Lung (tissue), 11 donors: ENCODE measurements at regions not wholly inside any gene's neighbourhood (a gene's known extent, or its start where the extent isn't known, plus 50 kb on each side); places are given as distances from the start of the nearest gene placed in this dataset.

Experiments
- ATAC-seq: fragments of 200-7000 bp; cut with Tn5 transposase; one replicate; pipeline ENCODE4 v1.9.1; 2020; ENCODE audit warnings: moderate number of reproducible peaks; ENCODE audit not compliant: insufficient read depth, low FRiP score
- DNase-seq, 3 donors: peaks; one replicate each; pipeline ENCODE4 v3.0.0-alpha.2; 2013 to 2017
- H3K27ac ChIP-seq, 2 donors: one replicate each; pipeline ENCODE4 v1.5.1; 2013; ENCODE audit warnings: mild to moderate bottlenecking in 2 of 2, moderate library complexity in 2 of 2, control low read depth in 1 of 2, inconsistent platforms in 1 of 2, low read depth in 1 of 2, low read length in 1 of 2
- H3K27me3 ChIP-seq, 3 donors: one replicate each; pipeline ENCODE4 v1.5.1; 2013; ENCODE audit warnings: low read length in 2 of 3; ENCODE audit not compliant: control insufficient read depth in 3 of 3, insufficient read depth in 3 of 3
- H3K36me3 ChIP-seq, 4 donors: one replicate each; pipeline ENCODE4 v1.5.1; 2013; ENCODE audit warnings: low read length in 4 of 4, mild to moderate bottlenecking in 1 of 4, moderate library complexity in 1 of 4; ENCODE audit not compliant: control insufficient read depth in 4 of 4, insufficient read depth in 4 of 4
- H3K4me1 ChIP-seq, 5 donors: one replicate each; pipeline ENCODE4 v1.5.1; 2013; ENCODE audit warnings: low read length in 5 of 5, mild to moderate bottlenecking in 2 of 5, moderate library complexity in 1 of 5; ENCODE audit not compliant: control insufficient read depth in 5 of 5, insufficient read depth in 5 of 5
- H3K4me3 ChIP-seq: one replicate; pipeline ENCODE4 v1.5.1; 2013; ENCODE audit warnings: mild to moderate bottlenecking, control low read depth, moderate library complexity
- H3K9ac ChIP-seq, 2 donors: one replicate each; pipeline ENCODE4 v1.5.1; 2013; ENCODE audit warnings: low read length in 2 of 2, control low read depth in 1 of 2; ENCODE audit not compliant: insufficient read depth in 1 of 2
- H3K9me3 ChIP-seq, 4 donors: one replicate each; pipeline ENCODE4 v1.5.1; 2013; ENCODE audit warnings: low read length in 3 of 4, mild to moderate bottlenecking in 1 of 4, moderate library complexity in 1 of 4; ENCODE audit not compliant: control insufficient read depth in 4 of 4, insufficient read depth in 3 of 4
- WGBS, 2 donors: extraction: QIAGEN DNeasy Blood & Tissue Kit; methylation state at CpG; one replicate each; pipeline ENCODE4 v1.1.7; 2013; 5-methylcytosine and 5-hydroxymethylcytosine counted together
- TF ChIP-seq, protein P1 (sequence below): IDR thresholded peaks from 2 replicates; pipeline ENCODE4 v1.5.1; 2012; ENCODE audit warnings: mild to moderate bottlenecking; ENCODE audit errors: control extremely low read depth, extremely low read depth
- donor health status: control.
- donor health status: control.
- donor health status: Bipolar disorder and iron deficiency.
- donor health status: healthy.
- donor health status: DM: yes; HTN: yes; CAD: no.

DNA sequence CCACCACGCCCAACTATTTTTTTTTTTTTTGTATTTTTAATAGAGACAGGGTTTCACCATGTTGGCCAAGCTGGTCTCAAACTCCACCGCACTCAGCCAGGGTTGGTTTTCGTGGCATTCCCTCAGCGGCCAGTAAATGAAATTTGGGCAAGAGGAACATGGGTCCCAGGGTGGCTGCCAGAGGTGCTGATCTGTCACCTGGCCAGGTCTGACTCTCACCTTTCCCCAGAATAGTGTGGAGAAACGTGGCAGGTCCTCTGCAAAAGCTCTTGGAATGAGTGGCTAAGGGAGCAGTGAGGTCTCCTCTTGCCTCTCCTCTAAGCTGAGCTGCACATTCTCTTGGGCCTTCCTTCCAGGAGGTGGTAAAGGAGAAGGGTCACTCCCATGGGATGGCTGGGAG is 170.1 kb downstream of the IRX2 start:
- ATAC-seq: no peak
- Histone ChIP-seq H3K36me3 (no peaks in the 10 kb centered on the region), H3K9ac (no peak overlapping the region), H3K9me3 (no peaks in the 10 kb centered on the region), H3K4me1 (peaks cover 0 to 3% (median 0%) of the 10 kb centered on the region in 5 donors), H3K27me3 (peaks cover 0 to 6% (median 0%) of the 10 kb centered on the region in 3 donors), H3K27ac (no peak overlapping the region), H3K4me3 (no peak overlapping the region)
- no peak for DNase-seq
- WGBS, 2 donors: 88 to 93% methylated on average over 5 of the region's 5 CpGs
- TF ChIP-seq, protein P1, sequence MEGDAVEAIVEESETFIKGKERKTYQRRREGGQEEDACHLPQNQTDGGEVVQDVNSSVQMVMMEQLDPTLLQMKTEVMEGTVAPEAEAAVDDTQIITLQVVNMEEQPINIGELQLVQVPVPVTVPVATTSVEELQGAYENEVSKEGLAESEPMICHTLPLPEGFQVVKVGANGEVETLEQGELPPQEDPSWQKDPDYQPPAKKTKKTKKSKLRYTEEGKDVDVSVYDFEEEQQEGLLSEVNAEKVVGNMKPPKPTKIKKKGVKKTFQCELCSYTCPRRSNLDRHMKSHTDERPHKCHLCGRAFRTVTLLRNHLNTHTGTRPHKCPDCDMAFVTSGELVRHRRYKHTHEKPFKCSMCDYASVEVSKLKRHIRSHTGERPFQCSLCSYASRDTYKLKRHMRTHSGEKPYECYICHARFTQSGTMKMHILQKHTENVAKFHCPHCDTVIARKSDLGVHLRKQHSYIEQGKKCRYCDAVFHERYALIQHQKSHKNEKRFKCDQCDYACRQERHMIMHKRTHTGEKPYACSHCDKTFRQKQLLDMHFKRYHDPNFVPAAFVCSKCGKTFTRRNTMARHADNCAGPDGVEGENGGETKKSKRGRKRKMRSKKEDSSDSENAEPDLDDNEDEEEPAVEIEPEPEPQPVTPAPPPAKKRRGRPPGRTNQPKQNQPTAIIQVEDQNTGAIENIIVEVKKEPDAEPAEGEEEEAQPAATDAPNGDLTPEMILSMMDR: no peak

DNA sequence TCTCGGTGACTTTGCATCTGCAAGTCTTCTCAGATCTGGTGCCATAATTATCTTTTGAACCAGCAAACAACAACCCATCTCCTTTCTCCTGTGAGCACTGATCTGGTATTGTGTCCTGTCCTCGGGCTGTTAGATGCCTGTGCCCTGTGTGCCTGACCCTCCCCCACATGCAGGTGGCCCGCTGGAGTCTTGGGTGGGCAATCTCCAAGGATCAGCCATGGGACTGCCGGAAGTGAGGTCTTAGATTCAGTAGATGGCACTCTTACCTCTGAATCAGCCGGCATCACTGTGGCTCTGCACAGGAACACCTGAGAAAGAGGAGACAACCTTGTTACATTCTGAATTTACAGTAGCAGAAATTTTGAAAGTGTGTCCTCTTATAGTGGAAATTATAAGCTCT is 172.4 kb downstream of the IRX2 start:
- Histone ChIP-seq H3K9ac (no peak overlapping the region), H3K4me1 (peaks cover 0 to 3% (median 0%) of the 10 kb centered on the region in 5 donors), H3K4me3 (no peak overlapping the region), H3K9me3 (no peaks in the 10 kb centered on the region), H3K27me3 (peaks cover 0 to 6% (median 0%) of the 10 kb centered on the region in 3 donors), H3K36me3 (no peaks in the 10 kb centered on the region), H3K27ac (no peak overlapping the region)
- TF ChIP-seq, protein P1: no peak
- WGBS, 2 donors: 47 to 65% methylated on average over 5 of the region's 5 CpGs
- ATAC-seq (no peak), DNase-seq (no peak)

DNA sequence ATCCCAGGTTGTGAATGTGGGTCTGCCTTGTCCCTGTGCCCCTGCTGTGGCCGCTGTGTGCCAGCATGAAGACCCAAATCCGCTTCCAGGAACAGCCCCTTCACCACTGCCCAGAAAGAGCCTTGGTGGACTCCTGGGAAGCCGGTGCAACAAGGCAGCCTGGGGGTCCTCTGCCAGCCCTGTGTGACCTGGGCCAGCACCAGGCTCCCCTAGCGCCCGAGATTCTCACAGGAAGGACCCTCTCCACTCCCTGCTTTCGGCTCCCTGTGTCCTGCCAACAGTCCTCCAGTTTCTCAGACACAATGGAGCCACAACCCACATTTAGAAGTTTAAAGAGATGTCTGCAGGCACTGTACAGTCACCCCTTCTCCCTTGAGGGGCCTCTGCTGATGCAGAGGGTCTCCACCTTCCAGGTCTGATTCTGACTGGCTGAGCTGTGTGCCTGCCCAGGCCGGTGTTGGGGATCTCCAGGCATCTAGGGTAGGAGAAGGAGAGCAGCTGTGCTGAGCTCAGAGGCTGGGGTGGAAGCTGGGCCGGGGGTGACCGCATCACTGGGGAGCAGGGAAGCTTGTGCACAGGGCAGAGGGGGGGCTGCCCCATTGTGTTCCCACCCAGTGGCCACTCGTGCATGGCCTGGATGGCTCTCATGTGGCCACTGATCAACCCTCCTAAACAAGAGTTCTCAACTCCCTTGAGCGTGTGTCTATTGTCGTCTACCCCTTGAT is 174.0 kb downstream of the IRX2 start:
- Histone ChIP-seq H3K27me3 (peaks cover 0 to 4% (median 0%) of the 10 kb centered on the region in 3 donors), H3K4me1 (no peaks in the 10 kb centered on the region), H3K4me3 (no peak overlapping the region), H3K36me3 (no peaks in the 10 kb centered on the region), H3K27ac (no peak overlapping the region), H3K9me3 (no peaks in the 10 kb centered on the region), H3K9ac (no peak overlapping the region)
- TF ChIP-seq, protein P1: no peak
- ATAC-seq (no peak), DNase-seq (no peak)
- 83 to 89% methylated on average over 12 of the region's 12 CpGs for WGBS, 2 donors

DNA sequence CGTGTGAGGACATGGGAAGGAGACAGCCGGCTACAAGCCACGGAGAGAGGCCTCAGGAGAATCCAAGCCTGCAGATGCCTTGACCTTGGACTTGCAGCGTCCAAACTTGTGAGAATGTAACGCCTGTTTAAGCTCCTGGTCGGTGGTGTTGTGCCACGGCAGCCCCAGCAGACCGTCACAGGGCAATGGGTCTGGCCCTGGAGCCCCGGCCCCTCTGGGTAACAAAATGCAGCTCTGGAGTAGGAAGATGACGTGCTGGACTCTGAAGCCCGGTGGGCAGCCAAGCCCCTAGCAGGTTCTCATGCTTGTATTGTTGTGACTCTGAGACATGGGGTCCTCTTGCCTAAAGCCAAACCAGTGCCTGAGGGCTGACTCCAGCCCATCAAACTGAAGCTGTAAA is 174.7 kb downstream of the IRX2 start:
- Histone ChIP-seq H3K27ac (no peak overlapping the region), H3K4me1 (peaks cover 0 to 2% (median 0%) of the 10 kb centered on the region in 5 donors), H3K9ac (no peak overlapping the region), H3K27me3 (peaks cover 0 to 3% (median 0%) of the 10 kb centered on the region in 3 donors), H3K4me3 (no peak overlapping the region), H3K9me3 (no peaks in the 10 kb centered on the region), H3K36me3 (no peaks in the 10 kb centered on the region)
- WGBS, 2 donors: 84% methylated on average over 11 of the region's 11 CpGs
- ATAC-seq: no peak
- TF ChIP-seq, protein P1: no peak
- DNase-seq: no peak
